ENCODE measurements at regions not wholly inside any gene's neighbourhood (a gene's known extent, or its start where the extent isn't known, plus 50 kb on each side); places are given as distances from the start of the nearest gene placed in this dataset.
"Not testable (repeated sequence)": the region's sequence is repeated elsewhere in the genome, so short reads cannot be mapped to it uniquely, and the experiment has no call there.

DNA sequence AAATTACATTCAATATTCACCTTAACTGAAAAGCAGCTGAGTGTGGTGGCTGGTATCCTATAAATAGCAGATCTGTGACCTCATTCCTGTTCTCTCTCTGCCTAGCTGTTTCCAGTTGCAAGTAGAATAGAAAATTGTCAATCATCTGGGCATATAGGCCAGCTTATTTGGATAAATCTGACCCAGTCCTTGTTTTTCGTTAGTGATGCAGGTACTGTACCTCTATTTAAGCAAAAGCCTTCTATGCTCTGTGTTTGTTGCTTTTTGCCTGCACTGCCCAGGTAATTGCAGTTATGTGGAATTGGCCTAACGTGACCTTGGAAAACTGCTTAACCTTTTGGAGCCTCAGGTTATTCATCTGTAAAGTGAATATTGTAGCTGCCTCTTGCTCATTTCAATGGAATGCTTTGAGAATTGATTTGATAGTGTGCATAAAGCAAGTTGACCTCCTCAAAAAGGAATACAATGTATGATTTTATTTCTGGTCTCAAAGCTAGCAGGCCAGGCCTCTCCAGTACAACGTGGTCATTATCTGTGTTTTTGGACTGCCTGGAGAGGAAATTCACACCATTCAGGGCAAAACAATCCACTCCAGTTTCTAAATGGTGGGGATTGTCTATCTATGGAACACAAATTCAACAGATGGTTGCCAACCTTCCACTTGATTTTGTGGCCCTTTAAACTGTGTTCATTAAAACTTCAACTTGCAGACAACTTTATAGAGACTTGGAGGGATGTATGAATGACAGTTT is 508.7 kb upstream of the CITED2 start:
- no peak for DNase-seq

DNA sequence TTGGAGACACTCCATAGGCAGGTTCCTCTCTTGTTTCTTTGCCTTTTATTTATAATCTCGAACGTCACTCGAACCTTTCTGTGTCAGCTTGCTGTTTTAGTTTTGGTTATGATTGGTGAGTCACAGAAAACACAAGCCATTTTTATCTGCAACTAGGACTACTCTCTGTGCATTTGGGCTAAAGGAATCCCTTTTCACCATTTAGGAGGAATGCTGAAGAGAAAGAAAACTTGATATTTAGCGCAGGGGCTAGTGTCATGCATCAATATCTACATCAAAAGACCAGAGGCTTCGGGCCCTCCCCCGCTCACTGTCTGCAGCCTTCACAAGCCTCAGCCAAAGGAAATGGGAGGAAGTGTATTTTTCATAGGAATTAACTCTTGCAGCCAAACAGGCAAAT is 507.8 kb upstream of the CITED2 start:
- no peak for DNase-seq

DNA sequence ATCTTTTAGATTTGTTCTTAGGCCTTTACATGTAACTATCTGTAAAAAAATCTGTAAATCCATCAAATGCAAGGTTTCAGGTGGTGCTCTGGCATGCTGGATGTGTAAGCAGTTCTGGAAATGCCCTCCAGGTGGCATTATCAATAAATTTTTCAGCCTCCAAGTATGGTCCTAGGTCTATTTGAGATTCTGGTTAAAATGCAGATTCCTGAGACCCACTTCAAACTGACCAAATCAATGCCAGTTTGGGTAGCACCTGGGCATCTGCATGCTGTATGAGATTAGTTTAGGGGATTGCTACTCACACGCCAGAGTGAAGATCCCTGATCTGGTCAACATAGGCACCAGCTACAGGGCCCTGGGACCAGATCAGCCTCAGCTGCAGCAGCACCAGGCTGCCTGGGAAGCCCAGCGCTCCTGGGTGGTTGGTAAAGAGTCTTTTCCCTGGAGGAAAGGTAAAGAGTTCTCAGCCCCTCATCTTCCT is 507.3 kb upstream of the CITED2 start:
- DNase-seq = peak; percentile 43

DNA sequence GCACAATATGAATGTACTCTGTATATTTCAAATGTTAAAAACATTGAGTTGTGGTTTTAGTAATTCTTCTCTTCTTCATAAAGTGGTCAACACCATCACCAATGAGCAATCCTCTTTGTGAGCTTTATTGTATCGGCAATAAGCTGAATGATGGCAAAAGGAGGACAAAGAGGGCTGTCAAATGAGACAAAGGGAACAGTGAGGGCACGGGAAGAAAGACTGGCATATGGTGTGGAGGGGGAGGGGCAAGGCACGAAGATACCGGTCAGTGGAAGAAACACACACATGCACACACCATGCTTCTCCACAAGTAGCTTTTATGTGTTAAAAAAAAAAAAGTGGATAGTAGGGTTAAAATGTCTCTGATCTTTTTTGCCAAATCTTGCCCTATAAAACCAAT is 506.8 kb upstream of the CITED2 start:
- DNase-seq = no peak

DNA sequence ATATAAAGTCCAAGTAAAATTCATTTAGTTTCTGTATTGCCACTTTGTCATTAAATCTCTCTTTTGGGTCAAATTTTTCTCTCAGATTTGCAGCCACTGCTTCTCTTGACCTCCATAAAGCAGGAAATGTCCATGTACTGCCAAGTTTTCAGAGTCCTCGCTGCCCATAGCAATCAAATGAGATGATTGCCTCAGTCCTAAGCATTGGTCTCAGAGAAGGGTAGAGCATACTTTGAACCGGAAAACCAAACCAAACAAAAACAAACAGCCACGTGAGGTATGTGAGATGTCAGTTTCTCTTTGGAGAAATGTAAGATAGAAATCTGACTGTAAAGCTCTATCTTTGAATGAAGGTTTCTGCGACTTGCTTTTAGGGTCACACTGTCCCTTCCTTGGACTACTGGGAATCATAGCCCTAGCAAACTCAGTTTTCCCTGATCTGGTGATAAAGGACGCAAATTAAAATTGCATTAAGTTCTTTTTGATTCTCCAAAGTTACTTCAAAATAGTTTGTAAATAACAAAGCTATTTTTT is 505.4 kb upstream of the CITED2 start:
- no peak for DNase-seq

DNA sequence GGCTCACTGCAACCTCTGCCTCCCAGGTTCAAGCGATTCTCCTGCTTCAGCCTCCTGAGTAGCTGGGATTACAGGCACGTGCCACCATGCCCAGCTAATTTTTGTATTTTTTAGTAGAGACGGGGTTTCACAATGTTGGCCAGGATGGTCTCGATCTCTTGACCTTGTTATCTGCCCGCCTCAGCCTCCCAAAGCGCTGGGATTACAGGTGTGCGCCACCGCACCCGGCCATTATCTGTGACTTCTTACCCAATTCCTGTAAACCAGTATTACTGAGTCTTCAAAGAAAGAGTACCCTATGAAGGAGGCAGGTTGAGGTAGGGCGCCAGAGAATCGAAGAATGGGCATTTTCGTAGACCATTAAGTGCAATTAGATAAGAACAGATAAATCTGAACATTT is 504.8 kb upstream of the CITED2 start:
- DNase-seq = not testable (repeated sequence)

DNA sequence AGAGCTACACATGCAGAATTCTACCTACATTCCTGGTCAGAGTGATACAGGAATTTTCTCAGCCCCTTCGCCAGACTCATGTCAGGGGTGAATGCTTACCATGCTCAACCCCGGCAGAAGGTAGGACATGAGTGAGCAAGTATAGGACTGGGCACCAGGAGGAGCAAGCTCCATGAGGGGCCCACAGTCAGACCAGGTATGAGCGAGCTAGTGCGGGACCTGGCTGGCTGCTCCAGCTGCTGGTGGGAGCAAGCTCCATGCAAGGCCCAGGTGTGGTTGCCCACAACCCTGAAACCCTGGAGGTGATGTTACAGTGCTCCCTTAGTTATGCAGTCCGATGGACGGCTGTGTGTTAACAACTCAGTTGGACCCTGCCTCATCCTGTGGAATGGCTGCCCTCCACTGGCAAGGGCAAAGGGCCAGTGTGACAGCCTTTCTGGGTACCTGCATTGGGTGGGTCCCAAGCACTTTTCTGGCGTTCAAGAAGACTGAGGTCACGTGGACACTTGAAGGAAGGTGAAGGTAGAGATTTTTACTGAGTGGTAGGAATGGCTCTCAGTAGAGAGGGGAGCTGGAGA is 503.5 kb upstream of the CITED2 start:
- no peak for DNase-seq

DNA sequence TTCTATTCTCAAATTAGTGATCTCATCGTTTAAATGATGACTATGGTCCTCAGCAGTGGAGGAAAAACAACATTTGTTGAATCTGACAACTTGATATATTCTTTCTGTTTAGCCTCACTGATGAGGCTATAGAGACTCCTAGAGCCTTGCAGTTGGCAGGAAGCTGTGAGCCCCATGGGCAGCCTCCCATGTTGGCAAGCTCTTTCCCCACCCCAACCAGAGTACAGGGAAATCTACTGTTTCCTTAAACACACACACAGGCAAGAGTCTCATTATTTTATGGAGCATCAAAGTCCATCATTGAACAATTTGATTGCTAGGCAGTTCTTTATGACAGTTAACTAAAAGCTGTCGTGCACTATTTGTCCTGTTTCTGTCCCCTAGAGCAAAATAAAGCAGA is 498.2 kb upstream of the CITED2 start:
- no peak for DNase-seq

DNA sequence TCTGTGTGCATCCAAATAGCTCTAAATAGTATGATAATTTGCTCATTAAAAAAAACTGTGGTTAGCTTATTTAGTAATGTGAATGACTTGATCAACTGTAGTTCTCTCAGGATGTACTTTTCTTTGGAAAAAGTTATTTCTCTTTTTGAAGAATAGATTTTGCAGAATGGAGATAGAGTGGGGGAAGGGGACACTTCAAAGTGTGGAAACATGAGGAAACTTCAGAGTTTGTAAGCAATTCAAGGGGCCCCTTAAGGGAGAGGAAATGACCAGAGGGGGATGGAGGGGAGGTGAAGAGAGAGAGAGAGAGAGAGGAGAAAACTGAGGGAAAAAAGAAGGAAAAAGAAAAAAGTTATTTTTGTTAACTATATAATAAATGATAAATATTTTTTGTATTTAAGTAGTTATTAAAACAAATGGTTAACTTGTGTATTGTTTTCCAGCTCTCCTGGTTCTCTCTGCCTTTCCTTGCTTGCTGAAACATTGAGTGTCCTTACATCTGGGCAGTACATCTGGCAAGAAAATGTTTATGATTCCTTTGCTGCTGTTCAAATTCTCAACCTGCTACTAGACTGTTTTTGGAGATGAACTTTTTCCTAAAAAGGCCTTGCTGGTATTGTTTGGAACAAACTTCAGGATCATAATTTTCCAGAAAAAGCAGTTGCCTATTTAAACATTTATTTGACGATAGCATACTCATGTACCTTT is 497.5 kb upstream of the CITED2 start:
- no peak for DNase-seq

DNA sequence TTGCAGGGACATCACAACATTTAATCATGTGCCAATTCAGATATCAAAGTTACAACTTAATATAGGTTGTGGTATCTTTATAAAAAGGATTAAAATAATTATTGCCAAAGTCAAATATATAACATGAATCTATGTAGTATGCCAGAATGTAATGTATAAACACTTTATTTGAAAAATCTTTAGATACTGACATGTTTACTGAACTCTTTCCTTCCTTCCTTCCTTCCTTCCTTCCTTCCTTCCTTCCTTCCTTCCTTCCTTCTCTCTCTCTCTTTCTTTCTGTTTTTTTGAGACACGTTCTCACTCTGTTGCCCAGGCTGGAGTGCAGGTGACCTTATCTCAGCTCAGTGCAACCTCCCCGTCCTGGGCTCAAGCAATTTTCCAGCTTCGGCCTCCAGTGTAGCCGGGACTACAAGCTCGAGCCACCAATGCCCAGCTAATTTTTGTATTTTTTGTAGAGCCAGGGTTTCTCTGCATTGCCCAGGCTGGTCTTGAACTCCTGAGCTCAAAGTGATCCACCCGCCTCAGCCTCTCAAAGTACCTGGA is 496.8 kb upstream of the CITED2 start:
- no peak for DNase-seq

DNA sequence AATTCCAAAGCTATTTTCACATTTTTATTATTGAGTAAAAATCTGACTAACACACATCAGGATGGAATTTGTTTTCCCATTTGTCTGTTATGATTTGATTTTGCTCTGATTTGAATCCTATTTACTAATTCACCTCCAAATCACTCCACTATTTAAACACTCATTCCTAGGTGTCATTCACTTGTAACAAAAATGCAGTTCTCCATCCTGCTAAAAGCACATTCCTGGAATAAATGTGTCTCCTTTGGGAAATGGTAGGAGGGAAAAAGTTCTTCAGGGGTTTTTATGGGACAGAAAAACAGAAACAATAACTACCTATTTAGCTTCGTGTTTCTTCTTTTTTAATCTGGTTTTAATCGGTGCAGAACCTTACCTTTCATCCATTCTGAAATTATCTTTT is 494.1 kb upstream of the CITED2 start:
- no peak for DNase-seq

DNA sequence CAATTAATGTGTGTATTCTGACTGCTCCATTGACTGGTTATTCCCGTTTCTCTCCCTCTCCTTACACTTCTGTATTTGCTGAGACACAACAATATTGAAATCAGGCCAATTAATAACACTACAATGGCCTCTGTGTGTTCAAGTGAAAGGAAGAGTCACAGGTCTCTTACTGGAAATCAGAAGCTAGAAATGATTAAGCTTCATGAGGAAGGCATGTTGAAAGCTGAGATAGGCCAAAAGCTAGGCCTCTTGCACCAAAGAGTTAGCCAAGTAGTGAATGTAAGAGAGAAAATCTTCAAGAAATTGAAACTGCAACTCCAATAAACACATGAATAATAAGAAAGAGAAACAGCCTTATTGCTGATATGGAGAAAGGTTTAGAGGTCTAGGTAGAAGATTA is 489.5 kb upstream of the CITED2 start:
- DNase-seq = peak; percentile 34

DNA sequence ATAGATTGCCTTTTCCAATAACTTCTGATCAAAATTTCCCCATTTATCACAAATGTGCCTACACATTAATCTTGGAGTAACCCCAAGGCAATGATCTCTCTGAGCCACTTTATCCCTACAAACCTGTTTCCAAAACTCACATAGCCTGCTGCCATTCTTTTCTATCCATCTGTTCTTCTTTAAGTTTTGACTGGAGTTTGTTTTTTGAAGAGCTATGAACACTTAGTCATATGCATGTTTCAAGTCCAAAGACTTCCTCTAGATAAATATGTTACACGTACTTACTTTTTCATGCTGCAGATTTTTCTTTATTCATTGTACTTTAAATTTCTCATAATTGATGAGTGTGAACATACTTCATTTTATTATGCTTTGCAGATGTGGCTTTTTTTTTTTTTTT is 488.9 kb upstream of the CITED2 start:
- DNase-seq = no peak

DNA sequence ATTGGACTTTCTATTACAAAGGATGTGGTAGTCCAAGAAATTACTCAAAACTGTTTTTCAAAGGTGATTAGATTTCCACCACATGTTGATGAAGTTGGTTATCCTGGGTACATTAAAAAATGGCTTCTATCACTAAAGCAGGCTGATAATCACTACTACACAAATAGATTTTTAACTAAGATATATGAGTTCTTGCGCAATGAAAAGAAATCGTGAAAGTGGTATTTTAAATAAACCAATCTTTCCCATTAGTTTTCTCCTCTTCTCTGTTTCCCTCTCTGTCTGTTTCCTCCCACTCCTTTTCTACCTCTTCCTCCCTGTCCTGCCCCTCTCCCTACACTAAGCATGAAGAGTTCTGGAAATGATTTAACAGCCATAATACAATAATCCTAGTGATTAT is 487.9 kb upstream of the CITED2 start:
- DNase-seq = no peak

DNA sequence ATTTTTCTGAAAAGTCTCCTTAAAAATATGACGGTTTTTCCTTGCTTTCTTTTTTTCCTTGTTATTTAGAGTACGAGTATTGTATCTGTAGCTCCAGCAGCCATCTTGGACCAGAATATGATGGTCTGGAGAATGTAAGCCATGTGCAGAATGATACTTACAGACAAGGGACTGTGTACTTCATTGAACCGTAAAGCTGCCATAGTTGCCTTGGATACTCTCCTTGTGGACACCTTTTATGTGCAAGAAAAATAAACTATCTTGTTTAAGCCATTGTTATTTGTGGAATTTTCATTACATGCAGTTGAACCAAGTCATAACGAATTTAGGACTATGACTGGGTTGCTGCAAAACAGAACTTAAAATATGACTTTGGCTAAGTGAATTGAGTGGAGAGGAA is 485.8 kb upstream of the CITED2 start:
- DNase-seq = no peak

DNA sequence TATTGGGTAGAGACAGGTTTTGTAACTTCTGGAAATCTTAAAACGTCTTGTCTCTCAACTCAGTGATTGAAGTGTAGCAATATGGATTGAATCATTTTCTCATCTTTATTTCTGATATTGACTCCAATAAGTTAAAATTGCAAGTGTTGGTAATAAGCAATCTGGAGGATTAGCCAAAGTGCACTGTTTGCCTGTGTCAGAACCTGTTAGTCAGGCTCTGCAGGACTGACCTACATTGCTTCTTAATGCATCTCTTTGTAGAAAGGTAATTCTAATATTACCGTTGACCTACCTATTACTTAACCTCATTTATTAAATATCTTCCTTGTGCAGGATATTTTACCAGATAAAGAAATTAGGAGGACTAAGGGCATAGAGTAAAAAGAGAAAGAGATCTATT is 484.0 kb upstream of the CITED2 start:
- DNase-seq = no peak

DNA sequence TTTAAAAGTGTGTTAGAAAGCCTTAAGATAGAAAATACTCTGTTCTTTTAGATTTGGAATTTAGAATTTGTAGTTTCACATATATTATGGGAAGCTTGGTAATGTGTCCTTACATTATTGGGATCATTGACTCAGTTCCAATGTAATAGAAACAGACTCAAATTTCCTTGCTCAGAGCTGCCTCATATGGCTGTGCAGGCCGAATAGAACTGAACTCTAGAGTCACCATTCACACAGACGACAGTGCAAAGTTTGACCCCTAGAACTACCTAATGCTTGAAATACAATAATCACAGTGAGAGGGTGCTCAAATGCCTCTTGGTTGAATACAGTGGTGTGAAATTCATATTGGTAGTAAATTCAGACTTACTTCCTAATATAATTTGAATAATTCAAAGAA is 482.7 kb upstream of the CITED2 start:
- no peak for DNase-seq

DNA sequence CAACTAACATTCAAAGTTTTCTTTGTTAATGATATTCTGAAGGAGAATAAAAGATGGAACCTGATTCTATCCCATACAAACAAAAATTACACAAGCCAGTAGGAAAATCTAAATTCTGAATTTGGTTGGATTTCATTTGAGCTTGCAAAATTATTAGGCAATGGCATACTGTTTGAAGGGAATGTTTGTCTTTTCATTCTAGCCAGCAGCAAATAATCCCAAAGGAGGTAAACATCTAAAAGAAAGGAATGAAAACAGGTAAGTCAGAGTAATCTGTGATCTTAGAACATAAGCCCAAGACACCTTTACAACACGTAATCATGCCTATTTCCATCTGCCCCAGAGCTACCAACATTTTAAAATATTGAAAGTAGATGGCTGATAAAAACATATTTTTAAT is 482.1 kb upstream of the CITED2 start:
- DNase-seq = no peak

DNA sequence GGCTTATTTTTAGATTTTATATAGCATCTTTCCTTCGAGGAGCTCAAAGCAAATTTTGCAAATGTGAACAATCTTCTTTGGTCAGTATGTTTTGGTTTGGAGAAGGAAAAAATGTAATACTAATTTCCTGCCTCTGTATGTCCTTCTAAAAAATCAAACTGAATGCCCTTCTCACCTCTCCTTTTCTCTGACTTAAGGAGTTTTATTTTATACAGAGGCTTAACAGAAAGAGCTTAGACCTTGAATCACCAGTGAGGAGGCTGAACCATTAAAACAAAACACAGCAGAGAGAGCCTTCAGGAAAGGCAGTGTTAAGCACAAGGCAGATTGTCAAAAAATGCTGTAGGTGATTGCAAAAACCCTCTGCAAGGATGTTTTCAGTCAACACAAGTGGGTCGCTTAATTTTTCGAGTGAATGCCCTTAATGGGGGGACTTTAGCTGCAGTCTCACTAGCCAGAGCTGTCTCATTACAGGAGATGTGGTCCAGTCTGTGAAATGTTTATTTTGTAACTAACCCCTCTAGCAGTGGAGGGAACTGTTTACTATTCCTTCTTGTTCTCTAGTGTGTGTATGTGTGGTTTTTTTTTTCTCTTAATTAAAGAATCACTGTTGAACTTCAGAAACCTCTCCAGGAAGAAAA is 481.3 kb upstream of the CITED2 start:
- DNase-seq = no peak

DNA sequence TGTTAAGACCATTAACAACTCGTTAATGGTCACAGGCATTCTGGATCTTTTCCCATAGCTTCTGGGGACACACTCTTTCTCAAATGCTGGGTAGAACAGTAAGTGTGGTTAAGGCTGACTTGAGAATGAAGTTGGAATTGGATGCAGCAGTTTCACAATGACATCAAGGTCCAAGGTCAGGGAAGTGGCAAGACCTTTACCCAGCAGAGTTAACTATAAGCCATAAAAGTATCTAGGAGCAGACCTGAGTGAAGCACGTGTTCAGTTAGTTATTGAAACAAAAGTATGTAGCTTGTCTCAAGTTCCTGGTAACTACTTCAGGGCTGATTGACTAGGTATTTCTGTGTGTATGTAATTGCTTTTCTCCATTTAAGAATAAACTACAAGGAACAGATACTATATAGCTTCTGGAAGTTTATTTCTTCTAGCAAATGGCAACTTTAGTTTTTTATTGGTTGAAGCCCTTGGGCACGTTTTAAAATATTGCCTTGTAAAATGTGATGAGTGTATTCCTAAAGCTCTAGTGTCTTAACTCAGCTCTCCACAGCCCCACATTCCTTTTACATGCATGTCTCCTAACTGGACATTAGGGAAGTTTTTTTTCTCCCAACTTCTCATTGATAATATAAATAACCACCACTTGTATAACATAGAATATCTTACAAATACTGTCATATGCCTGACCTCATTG is 479.0 kb upstream of the CITED2 start:
- DNase-seq = no peak

DNA sequence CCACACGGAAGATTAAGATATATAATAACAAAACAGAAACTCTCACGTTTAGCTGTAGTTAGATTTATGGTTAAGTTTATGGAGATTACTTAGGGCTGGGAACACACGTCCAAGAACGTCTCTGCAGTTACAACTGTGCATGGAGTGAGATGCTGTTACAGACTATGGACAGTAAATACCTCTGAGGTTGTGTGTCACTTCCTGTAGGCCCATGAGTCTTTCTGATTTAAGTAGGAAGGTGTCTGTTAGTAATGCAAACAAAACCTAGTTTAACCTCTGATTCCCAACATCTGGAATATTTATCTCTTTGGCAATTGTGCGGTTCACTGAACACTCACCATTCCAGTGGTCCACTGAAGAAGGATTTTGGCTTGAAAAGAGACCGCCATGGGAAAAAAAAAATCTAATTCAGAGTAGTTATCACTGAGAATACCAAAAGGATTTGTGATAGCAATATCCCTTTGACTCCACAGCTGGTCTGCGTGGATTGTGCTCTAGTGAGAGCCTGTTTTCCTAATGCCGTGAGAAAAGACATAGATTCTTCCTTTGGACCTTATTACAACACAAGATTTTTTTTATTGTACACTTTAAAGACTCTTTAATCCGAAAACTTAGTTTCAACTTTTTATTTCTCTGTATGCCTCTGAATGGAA is 478.2 kb upstream of the CITED2 start:
- DNase-seq = no peak

DNA sequence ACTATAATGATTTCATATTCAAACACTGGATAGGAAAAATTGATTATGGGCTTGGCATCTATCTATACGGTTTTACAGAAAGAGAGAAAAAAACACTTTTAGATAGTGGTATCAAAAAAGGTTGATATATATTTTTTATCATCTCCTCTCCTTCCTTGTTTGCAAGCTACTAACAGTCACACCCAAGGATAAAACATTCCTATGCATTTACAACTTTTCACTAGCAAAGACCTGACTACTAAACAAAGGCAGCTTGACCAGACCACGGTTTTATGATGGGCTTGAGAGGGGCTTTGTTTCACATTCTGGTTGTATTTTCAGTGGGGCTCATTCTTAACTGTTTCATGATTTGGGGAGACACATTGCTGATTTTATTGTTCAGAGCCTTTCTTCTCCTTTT is 477.6 kb upstream of the CITED2 start:
- no peak for DNase-seq
